Stimulated activated naive B cell treated with anti-CD40 and anti-IgM and Interleukin-4, amounts not matched to agents 10 μg/mL and 1 μg/mL and 100 μg/mL, for 72 hours (primary cell): ENCODE measurements at regions not wholly inside any gene's neighbourhood (a gene's known extent, or its start where the extent isn't known, plus 50 kb on each side); places are given as distances from the start of the nearest gene placed in this dataset.

Source experiments
- ATAC-seq, 2 donors: fragments of 150-1000 bp; cut with Tn5 transposase; replicated peaks; 2 replicates each; pipeline ENCODE4 v1.10.0; 2021; ENCODE audit warnings: moderate library complexity in 1 of 2
- DNase-seq: peaks from one replicate; pipeline ENCODE4 v3.0.0; 2021
- H3K27ac Mint-ChIP-seq: one replicate; pipeline ENCODE4 v1.8.0; 2022; ENCODE audit warnings: mild to moderate bottlenecking, mixed read lengths
- H3K27me3 Mint-ChIP-seq, 2 donors: one replicate each; pipeline ENCODE4 v1.8.0; 2022; ENCODE audit warnings: mixed read lengths in 2 of 2
- H3K36me3 Mint-ChIP-seq, 2 donors: one replicate each; pipeline ENCODE4 v1.8.0; 2022; ENCODE audit warnings: mixed read lengths in 2 of 2, mild to moderate bottlenecking in 1 of 2
- H3K4me1 Mint-ChIP-seq, 2 donors: one replicate each; pipeline ENCODE4 v1.8.0; 2022; ENCODE audit warnings: mixed read lengths in 2 of 2, mild to moderate bottlenecking in 1 of 2
- H3K4me3 Mint-ChIP-seq, 2 donors: one replicate each; pipeline ENCODE4 v1.8.0; 2022; ENCODE audit warnings: mild to moderate bottlenecking in 2 of 2, mixed read lengths in 2 of 2, moderate library complexity in 1 of 2
- H3K9me3 Mint-ChIP-seq, 2 donors: one replicate each; pipeline ENCODE4 v1.8.0; 2022; ENCODE audit warnings: mixed read lengths in 2 of 2, mild to moderate bottlenecking in 1 of 2

- ATAC-seq = no peak
- H3K4me3 Mint-ChIP-seq = no peak overlapping the region
Observed at GRCh38 chr18:76203552-76203951, 291.5 kb downstream of the ZNF516 start.

GRCh38 chr18:76202322-76202721 lies 292.7 kb downstream of the ZNF516 start:
- DNase-seq (no peak), ATAC-seq (no peak)
- H3K9me3 Mint-ChIP-seq = peaks cover 0 to 5% of the 10 kb centered on the region in 2 donors
- H3K4me1 Mint-ChIP-seq = no peaks in the 10 kb centered on the region
- H3K27me3 Mint-ChIP-seq = peaks cover 0 to 8% of the 10 kb centered on the region in 2 donors
- H3K27ac Mint-ChIP-seq = no peak overlapping the region
- no peaks in the 10 kb centered on the region for H3K36me3 Mint-ChIP-seq
- no peak overlapping the region for H3K4me3 Mint-ChIP-seq

More at GRCh38 chr18:76203552-76203951, 291.5 kb downstream of the ZNF516 start:
- Mint-ChIP-seq H3K4me1 (no peaks in the 10 kb centered on the region), H3K27ac (no peak overlapping the region), H3K9me3 (no peaks in the 10 kb centered on the region), H3K36me3 (no peaks in the 10 kb centered on the region), H3K27me3 (no peaks in the 10 kb centered on the region)
- no peak for DNase-seq

DNA sequence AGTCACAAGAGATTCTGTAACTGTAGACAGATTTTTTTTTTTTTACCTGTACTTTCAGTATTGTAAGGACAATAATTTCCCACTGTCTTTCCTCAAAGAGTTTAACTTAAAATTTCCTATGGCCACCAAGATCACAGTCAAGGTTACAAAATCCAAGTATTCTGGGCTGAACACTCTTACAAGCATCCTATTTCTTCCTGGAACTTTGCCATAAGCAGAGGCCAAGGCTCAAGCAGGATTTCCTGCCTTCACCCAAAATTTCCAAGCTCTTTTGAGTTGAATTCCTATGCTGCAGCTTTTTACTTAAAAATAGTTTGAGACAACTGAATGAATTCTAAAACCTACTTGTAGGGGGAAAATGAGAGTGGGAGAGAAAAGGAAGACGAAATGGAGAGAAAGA lies 299.4 kb downstream of the ZNF516 start:
- Mint-ChIP-seq H3K36me3 (no peaks in the 10 kb centered on the region), H3K4me3 (no peak overlapping the region), H3K27ac (no peak overlapping the region), H3K4me1 (no peaks in the 10 kb centered on the region), H3K27me3 (peaks cover 0 to 16% of the 10 kb centered on the region in 2 donors), H3K9me3 (peaks cover 0 to 9% of the 10 kb centered on the region in 2 donors)
- ATAC-seq (no peak), DNase-seq (no peak)

DNA sequence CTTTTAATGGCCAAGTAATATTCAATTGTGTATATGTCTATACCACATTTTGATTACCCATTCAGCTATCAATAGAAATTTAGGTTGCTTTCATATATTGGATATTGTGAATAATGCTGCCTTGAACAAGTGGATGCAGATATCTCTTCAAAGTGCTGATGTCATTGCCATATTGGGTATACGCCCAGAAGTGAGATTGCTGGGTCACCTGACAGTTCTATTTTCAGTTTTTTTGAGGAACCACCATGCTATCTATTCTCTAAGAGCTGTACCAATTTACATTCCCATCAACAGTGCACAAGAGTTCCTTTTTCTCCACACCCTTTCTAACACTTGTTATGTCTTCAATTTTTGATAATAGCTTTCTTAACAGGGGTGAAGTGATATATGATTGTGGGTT lies 306.9 kb downstream of the ZNF516 start:
- ATAC-seq (no peak), DNase-seq (no peak)
- Mint-ChIP-seq H3K4me1 (no peaks in the 10 kb centered on the region), H3K27me3 (peaks cover 1 to 3% of the 10 kb centered on the region in 2 donors), H3K4me3 (no peak overlapping the region), H3K9me3 (peaks cover 14 to 16% of the 10 kb centered on the region in 2 donors), H3K27ac (no peak overlapping the region), H3K36me3 (no peaks in the 10 kb centered on the region)

DNA sequence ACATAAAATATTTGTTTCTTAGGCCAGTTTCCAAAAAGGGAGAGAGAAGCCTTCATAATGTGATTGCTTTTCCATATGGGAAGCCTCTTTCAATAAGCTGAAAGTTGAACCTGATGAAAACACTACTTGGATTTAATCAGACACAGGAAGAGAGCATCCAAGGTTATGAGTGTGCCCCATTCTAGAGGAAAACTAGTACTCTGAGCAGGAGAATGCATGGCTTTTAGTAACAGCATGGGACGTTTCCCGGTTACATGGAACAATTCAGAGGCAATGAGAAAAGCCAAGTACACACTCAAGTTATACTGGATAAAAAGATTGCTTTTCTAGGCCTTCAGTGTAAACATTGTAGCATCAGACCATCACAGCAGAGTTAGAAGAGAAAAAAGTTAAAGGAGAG lies 315.8 kb downstream of the ZNF516 start:
- Mint-ChIP-seq H3K4me1 (no peaks in the 10 kb centered on the region), H3K4me3 (no peak overlapping the region), H3K27ac (no peak overlapping the region), H3K27me3 (no peaks in the 10 kb centered on the region), H3K36me3 (no peaks in the 10 kb centered on the region), H3K9me3 (no peaks in the 10 kb centered on the region)
- no peak for ATAC-seq
- no peak for DNase-seq

- no peaks in the 10 kb centered on the region for H3K9me3 Mint-ChIP-seq
- ATAC-seq = no peak
- H3K27me3 Mint-ChIP-seq = no peaks in the 10 kb centered on the region
- H3K4me1 Mint-ChIP-seq = no peaks in the 10 kb centered on the region
- no peak overlapping the region for H3K27ac Mint-ChIP-seq
- H3K4me3 Mint-ChIP-seq = no peak overlapping the region
- no peak for DNase-seq
- no peaks in the 10 kb centered on the region for H3K36me3 Mint-ChIP-seq
Observed at GRCh38 chr18:76177160-76177559, 317.9 kb downstream of the ZNF516 start.

GRCh38 chr18:76174451-76174850 lies 320.6 kb downstream of the ZNF516 start:
- ATAC-seq = no peak
- Mint-ChIP-seq H3K4me3 (no peak overlapping the region), H3K27me3 (no peaks in the 10 kb centered on the region), H3K4me1 (no peaks in the 10 kb centered on the region), H3K36me3 (no peaks in the 10 kb centered on the region), H3K9me3 (no peaks in the 10 kb centered on the region), H3K27ac (no peak overlapping the region)
- no peak for DNase-seq

- DNase-seq (no peak), ATAC-seq (no peak)
- Mint-ChIP-seq H3K27ac (no peak overlapping the region), H3K36me3 (no peaks in the 10 kb centered on the region), H3K27me3 (no peaks in the 10 kb centered on the region), H3K4me3 (no peak overlapping the region), H3K9me3 (no peaks in the 10 kb centered on the region), H3K4me1 (no peaks in the 10 kb centered on the region)
Observed at GRCh38 chr18:76169733-76170132, 325.3 kb downstream of the ZNF516 start.

DNA sequence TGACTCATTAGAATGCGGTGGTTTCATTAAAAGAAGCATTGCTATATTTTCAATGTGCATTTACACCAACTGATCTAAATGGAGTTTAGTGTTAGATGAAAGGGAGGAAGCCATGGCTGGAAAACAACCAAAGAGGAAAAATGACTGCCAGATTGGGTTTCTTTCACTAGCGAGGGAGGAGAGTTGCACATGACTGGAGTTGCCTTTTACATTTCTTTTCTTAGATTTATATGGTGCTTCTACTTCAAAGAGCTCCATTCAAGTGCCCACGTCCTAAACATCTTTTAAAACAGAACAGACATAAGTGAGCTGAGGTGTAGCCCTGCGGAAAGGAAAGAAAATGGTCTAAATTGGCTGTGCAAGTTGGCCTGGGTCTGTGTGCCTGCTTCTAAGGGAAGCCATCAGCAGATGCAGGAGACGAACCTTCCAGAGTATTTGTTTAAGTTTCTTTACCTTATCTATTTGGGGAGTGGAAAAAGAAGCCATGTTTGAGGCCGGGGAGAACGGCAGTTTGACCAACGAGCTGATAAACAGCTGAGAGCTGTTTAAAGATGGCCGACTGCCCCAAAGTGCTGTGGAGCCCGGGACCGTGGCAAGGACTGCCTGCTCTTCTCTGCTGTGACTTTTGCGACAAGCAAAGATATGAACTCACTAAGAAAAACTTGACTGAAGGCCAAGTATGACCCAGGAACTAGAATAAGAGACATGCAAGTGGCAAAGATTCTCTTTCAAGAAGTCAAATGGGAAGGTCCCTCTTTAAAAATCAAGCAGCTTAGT lies 327.0 kb downstream of the ZNF516 start:
- Mint-ChIP-seq H3K9me3 (no peaks in the 10 kb centered on the region), H3K27ac (no peak overlapping the region), H3K4me3 (no peak overlapping the region), H3K4me1 (no peaks in the 10 kb centered on the region), H3K36me3 (no peaks in the 10 kb centered on the region), H3K27me3 (no peaks in the 10 kb centered on the region)
- no peak for ATAC-seq
- no peak for DNase-seq

DNA sequence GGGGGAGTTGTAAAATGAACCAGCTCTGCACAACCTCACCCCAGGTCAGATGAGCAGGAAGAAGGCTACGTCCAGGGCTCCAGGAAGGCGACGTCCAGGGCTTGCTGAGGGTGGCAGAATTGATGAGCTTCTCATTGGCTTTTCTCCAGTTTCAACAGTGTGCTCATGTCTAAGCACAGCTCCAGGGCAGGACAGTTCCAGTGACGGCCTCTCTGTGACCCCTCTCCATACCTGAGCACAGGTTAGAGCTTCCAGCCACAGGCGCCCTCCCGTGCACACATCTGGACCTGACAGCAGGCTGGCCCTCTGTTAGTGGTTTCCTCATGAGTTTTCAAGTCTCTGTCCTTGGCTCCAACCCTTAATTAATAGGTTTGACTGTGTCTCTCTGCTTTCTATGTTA lies 327.6 kb downstream of the ZNF516 start:
- H3K27me3 Mint-ChIP-seq = no peaks in the 10 kb centered on the region
- ATAC-seq = no peak
- no peaks in the 10 kb centered on the region for H3K4me1 Mint-ChIP-seq
- no peak overlapping the region for H3K4me3 Mint-ChIP-seq
- H3K27ac Mint-ChIP-seq = no peak overlapping the region
- DNase-seq = no peak
- no peaks in the 10 kb centered on the region for H3K9me3 Mint-ChIP-seq
- H3K36me3 Mint-ChIP-seq = no peaks in the 10 kb centered on the region

GRCh38 chr18:76162886-76163285 lies 332.2 kb downstream of the ZNF516 start:
- ATAC-seq = no peak
- Mint-ChIP-seq H3K36me3 (no peaks in the 10 kb centered on the region), H3K27ac (no peak overlapping the region), H3K4me1 (no peaks in the 10 kb centered on the region), H3K9me3 (no peaks in the 10 kb centered on the region), H3K27me3 (no peaks in the 10 kb centered on the region), H3K4me3 (no peak overlapping the region)
- DNase-seq = no peak

GRCh38 chr18:76161983-76162382 lies 333.1 kb downstream of the ZNF516 start:
- no peaks in the 10 kb centered on the region for H3K27me3 Mint-ChIP-seq
- peaks cover 2% of the 10 kb centered on the region in 2 donors for H3K9me3 Mint-ChIP-seq
- H3K27ac Mint-ChIP-seq = no peak overlapping the region
- DNase-seq = no peak
- H3K36me3 Mint-ChIP-seq = no peaks in the 10 kb centered on the region
- no peaks in the 10 kb centered on the region for H3K4me1 Mint-ChIP-seq
- ATAC-seq = no peak
- H3K4me3 Mint-ChIP-seq = no peak overlapping the region

DNA sequence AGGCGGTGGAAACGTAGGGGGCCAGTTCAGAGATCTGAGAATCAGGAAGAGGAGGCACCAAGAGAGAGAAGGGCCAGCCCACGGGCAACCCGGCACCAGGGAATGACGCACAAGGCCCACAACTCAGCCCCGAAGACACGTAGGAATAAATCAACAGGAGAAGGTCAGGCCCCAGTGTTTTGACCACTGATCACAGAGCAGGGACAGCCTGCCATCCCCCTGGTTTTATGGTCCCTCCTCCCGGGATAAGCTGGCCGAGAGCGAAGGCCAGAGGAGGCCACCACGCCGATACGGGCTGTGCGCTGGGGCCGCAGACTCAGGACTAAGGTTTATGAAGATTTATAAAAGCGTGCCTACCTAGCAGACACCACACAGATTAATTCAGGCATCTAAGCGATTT lies 341.4 kb downstream of the ZNF516 start:
- no peaks in the 10 kb centered on the region for H3K36me3 Mint-ChIP-seq
- H3K27ac Mint-ChIP-seq = no peak overlapping the region
- no peaks in the 10 kb centered on the region for H3K27me3 Mint-ChIP-seq
- ATAC-seq = no peak
- H3K9me3 Mint-ChIP-seq = peaks cover 3 to 13% of the 10 kb centered on the region in 2 donors
- H3K4me1 Mint-ChIP-seq = no peaks in the 10 kb centered on the region
- DNase-seq = no peak
- no peak overlapping the region for H3K4me3 Mint-ChIP-seq

GRCh38 chr18:76149734-76150133 lies 345.3 kb downstream of the ZNF516 start:
- no peaks in the 10 kb centered on the region for H3K27me3 Mint-ChIP-seq
- no peaks in the 10 kb centered on the region for H3K9me3 Mint-ChIP-seq
- H3K27ac Mint-ChIP-seq = no peak overlapping the region
- no peak overlapping the region for H3K4me3 Mint-ChIP-seq
- H3K4me1 Mint-ChIP-seq = no peaks in the 10 kb centered on the region
- no peak for ATAC-seq
- DNase-seq = no peak
- H3K36me3 Mint-ChIP-seq = no peaks in the 10 kb centered on the region

DNA sequence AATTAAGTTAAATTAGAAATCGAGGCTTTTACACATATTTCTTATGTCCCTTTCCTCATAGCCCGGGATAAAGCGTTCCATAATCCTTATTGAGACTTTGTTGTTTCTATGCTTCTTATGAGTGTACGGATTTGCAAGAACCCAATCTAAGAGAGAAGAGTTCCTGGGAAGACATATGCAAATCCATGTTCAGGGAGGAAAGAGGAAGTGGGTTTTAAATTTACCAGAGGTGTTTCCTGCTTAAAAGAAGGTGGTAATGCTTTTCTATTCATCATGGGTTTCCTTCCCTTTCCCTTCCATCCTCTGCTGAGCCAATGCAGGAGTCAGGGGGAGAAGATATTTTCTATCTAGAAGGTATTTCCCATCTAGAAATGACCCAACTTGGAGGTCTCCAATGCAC lies 345.8 kb downstream of the ZNF516 start:
- Mint-ChIP-seq H3K4me3 (no peak overlapping the region), H3K36me3 (no peaks in the 10 kb centered on the region), H3K4me1 (no peaks in the 10 kb centered on the region), H3K27me3 (no peaks in the 10 kb centered on the region), H3K27ac (no peak overlapping the region), H3K9me3 (no peaks in the 10 kb centered on the region)
- ATAC-seq (no peak), DNase-seq (no peak)
